HepG2 (cell line): ENCODE measurements at regions not wholly inside any gene's neighbourhood (a gene's known extent, or its start where the extent isn't known, plus 50 kb on each side); places are given as distances from the start of the nearest gene placed in this dataset.

Experiments used
- ATAC-seq: fragments of 200-7000 bp; cut with Tn5 transposase; 3 replicates; pipeline ENCODE4 v1.9.1; 2020; ENCODE audit warnings: mild to moderate bottlenecking, moderate library complexity
- BruUV-seq: library from RNA; stranded (reverse); fragments of 400-500 nt; replicated peaks from 2 replicates; lab custom pipeline; 2021; lab: Mats Ljungman, UMichigan
- CTCF ChIA-PET: fragments of 300-600 bp; formaldehyde crosslinking; extraction: SDS; loops from one replicate; lab custom pipeline; 2021; ENCODE audit warnings: low total read pairs, inconsistent platforms, low intra/inter-chr PET ratio; lab: Yijun Ruan, JAX
- POLR2A ChIA-PET: fragments of 350-600 bp; sonication (Branson Sonifier 250); formaldehyde crosslinking; loops from one replicate; lab custom pipeline; 2020; ENCODE audit warnings: antibody characterized with exemption, inconsistent platforms; lab: Yijun Ruan, JAX
- DNase-seq: peaks from one replicate; pipeline ENCODE4 v3.0.0-alpha.2; 2015; ENCODE audit warnings: low spot score
- FAIRE-seq: peaks from 3 replicates; lab custom pipeline; 2011; peaks lifted over from hg19 to GRCh38; lab: Jason Lieb, UNC
- H2AFZ ChIP-seq: one replicate; pipeline ENCODE4 v1.6.1; 2011; ENCODE audit warnings: low read length, inconsistent platforms
- H3K27ac ChIP-seq: fragments of 300-600 bp; 3 replicates; pipeline ENCODE4 v1.8.0; 2011; ENCODE audit warnings: mixed run types, mild to moderate bottlenecking, mixed read lengths, low read length, inconsistent platforms; ENCODE audit not compliant: insufficient read depth; ENCODE audit errors: extremely low read length
- H3K27me3 ChIP-seq, 2 experiments: fragments of 200-600 bp in 1 of 2; 2 replicates in 1 of 2; 3 replicates in 1 of 2; pipeline versions ENCODE4 v1.6.0 to v1.8.0; 2011; ENCODE audit warnings: low read length in 2 of 2, mild to moderate bottlenecking in 2 of 2, moderate library complexity in 2 of 2, inconsistent platforms in 1 of 2; ENCODE audit not compliant: insufficient read depth in 2 of 2, control insufficient read depth in 1 of 2
- H3K36me3 ChIP-seq, 2 experiments: fragments of 200-600 bp in 1 of 2; replicated peaks in 1 of 2; 2 replicates in 1 of 2; 3 replicates in 1 of 2; pipeline versions ENCODE4 v1.5.1 to v1.8.0; 2011; ENCODE audit warnings: low read length in 2 of 2, inconsistent platforms in 1 of 2; ENCODE audit not compliant: insufficient read depth in 2 of 2, control insufficient read depth in 1 of 2
- H3K4me1 ChIP-seq: 2 replicates; pipeline ENCODE4 v1.5.1; 2012; ENCODE audit warnings: low read length, inconsistent platforms; ENCODE audit not compliant: insufficient read depth
- H3K4me2 ChIP-seq: 2 replicates; pipeline ENCODE4 v1.6.0; 2011; ENCODE audit warnings: low read depth, low read length, inconsistent platforms
- H3K4me3 ChIP-seq, 3 experiments: fragments of 200-600 bp in 1 of 3; sonication (generic), shearing (Covaris generic) in 1 of 3; replicated peaks in 1 of 3; 2 replicates each; pipeline ENCODE4 v1.5.1; 2011 to 2016; ENCODE audit warnings: low read length in 3 of 3, inconsistent platforms in 2 of 3, low read depth in 2 of 3, mild to moderate bottlenecking in 2 of 3, control low read depth in 1 of 3, mixed read lengths in 1 of 3; ENCODE audit not compliant: insufficient read depth in 1 of 3
- H3K79me2 ChIP-seq: one replicate; pipeline ENCODE4 v1.6.1; 2011; ENCODE audit warnings: low read length, inconsistent platforms; ENCODE audit not compliant: insufficient read depth
- H3K9ac ChIP-seq: 2 replicates; pipeline ENCODE4 v1.6.0; 2011; ENCODE audit warnings: mild to moderate bottlenecking, low read depth, low read length, inconsistent platforms; ENCODE audit not compliant: insufficient read depth
- H3K9me3 ChIP-seq: 2 replicates; pipeline ENCODE4 v1.5.1; 2012; ENCODE audit warnings: mild to moderate bottlenecking, low read length
- H4K20me1 ChIP-seq: 2 replicates; pipeline ENCODE4 v1.6.0; 2011; ENCODE audit warnings: inconsistent platforms, mild to moderate bottlenecking, low read length, moderate library complexity; ENCODE audit not compliant: insufficient read depth
- CENPBD1 ChIP-seq: sonication (generic); formaldehyde crosslinking; IDR thresholded peaks from 2 replicates; pipeline ENCODE4 v1.8.0; 2022; ENCODE audit warnings: missing genetic modification reagents, low read depth, mild to moderate bottlenecking, borderline replicate concordance
- CHD4 ChIP-seq: fragments of 200-600 bp; sonication (generic); IDR thresholded peaks from 2 replicates; pipeline ENCODE4 v1.7.0; 2017; ENCODE audit warnings: mild to moderate bottlenecking, low read length, borderline replicate concordance
- FIP1L1 ChIP-seq: fragments of 200-400 bp; formaldehyde crosslinking; IDR thresholded peaks from 2 replicates; pipeline ENCODE4 v1.6.1; 2018; ENCODE audit warnings: low read depth, mild to moderate bottlenecking, low read length, moderate library complexity, borderline replicate concordance; ENCODE audit not compliant: insufficient read depth
- JUN ChIP-seq: sonication (generic); formaldehyde crosslinking; IDR thresholded peaks from 2 replicates; pipeline ENCODE4 v1.4.0; 2020; ENCODE audit warnings: mild to moderate bottlenecking, missing genetic modification reagents
- KLF16 ChIP-seq, 2 experiments: sonication (generic) in 1 of 2; formaldehyde crosslinking in 1 of 2; IDR thresholded peaks; 2 replicates each; pipeline versions ENCODE4 v1.6.1 to v1.8.0; 2016 to 2023; ENCODE audit warnings: missing genetic modification reagents in 2 of 2, missing compliant biosample characterization in 1 of 2
- MEF2D ChIP-seq: sonication (generic); formaldehyde crosslinking; IDR thresholded peaks from 2 replicates; pipeline ENCODE4 v1.5.1; 2020; ENCODE audit warnings: mild to moderate bottlenecking, missing genetic modification reagents
- NCOA2 ChIP-seq: sonication (generic); formaldehyde crosslinking; IDR thresholded peaks from 2 replicates; pipeline ENCODE4 v1.8.0; 2022; ENCODE audit warnings: inconsistent platforms
- NPAS2 ChIP-seq: sonication (generic); formaldehyde crosslinking; IDR thresholded peaks from 2 replicates; pipeline ENCODE4 v1.8.0; 2022; ENCODE audit warnings: mild to moderate bottlenecking, missing genetic modification reagents, borderline replicate concordance
- SOX13 ChIP-seq, 3 experiments: fragments of 450-650 bp in 1 of 3; sonication (generic) in 1 of 3; formaldehyde crosslinking in 1 of 3; IDR thresholded peaks in 2 of 3; conservative IDR thresholded peaks in 1 of 3; 2 replicates each; pipeline versions ENCODE4 v1.5.0 to v1.6.1; 2016 to 2020; ENCODE audit warnings: antibody characterized with exemption in 1 of 3, mild to moderate bottlenecking in 1 of 3, missing compliant biosample characterization in 1 of 3, missing genetic modification reagents in 1 of 3, moderate library complexity in 1 of 3
- TGIF2 ChIP-seq: IDR thresholded peaks from 2 replicates; pipeline ENCODE4 v1.6.1; 2016; ENCODE audit warnings: control low read depth, missing compliant biosample characterization
- ZBTB3 ChIP-seq: sonication (generic); formaldehyde crosslinking; IDR thresholded peaks from 2 replicates; pipeline ENCODE4 v1.4.0; 2020; ENCODE audit warnings: low read depth, mild to moderate bottlenecking, moderate library complexity, missing genetic modification reagents, borderline replicate concordance
- ZNF317 ChIP-seq: sonication (generic); formaldehyde crosslinking; IDR thresholded peaks from 2 replicates; pipeline ENCODE4 v1.5.0; 2020; ENCODE audit warnings: mild to moderate bottlenecking, missing genetic modification reagents
- ZNF558 ChIP-seq: sonication (generic); formaldehyde crosslinking; IDR thresholded peaks from 2 replicates; pipeline ENCODE4 v1.9.0; 2022; ENCODE audit warnings: mild to moderate bottlenecking, missing genetic modification reagents, borderline replicate concordance
- ZNF614 ChIP-seq: IDR thresholded peaks from 2 replicates; pipeline ENCODE4 v1.6.1; 2018; ENCODE audit warnings: missing biosample characterization, missing genetic modification reagents, inconsistent platforms, borderline replicate concordance
- ZNF790 ChIP-seq: sonication (generic); formaldehyde crosslinking; IDR thresholded peaks from 2 replicates; pipeline ENCODE4 v1.8.0; 2022; ENCODE audit warnings: missing genetic modification reagents, mild to moderate bottlenecking, borderline replicate concordance
- WGBS: methylation state at CpG from one replicate; pipeline ENCODE4 v1.1.6; 2017; ENCODE audit warnings: low lambda C conversion rate; 5-methylcytosine and 5-hydroxymethylcytosine counted together
- in situ Hi-C: cut with HindIII; loops from 2 replicates; pipeline ENCODE4 v1.10.0; 2017; ENCODE audit warnings: low pct_unique_long_range_greater_than_20kb; ENCODE audit not compliant: extremely low pct_ligation_motif_present
- intact Hi-C: fragments of 100-400 bp; cut with micrococcal nuclease; formaldehyde crosslinking; loops from one replicate; pipeline ENCODE4 v1.10.0; 2022; ENCODE audit not compliant: unreplicated experiment
- TF ChIP-seq, protein P1 (sequence below): IDR thresholded peaks from 2 replicates; pipeline ENCODE4 v1.6.1; 2018; ENCODE audit warnings: missing genetic modification reagents
- TF ChIP-seq, protein P2 (sequence below): sonication (generic); formaldehyde crosslinking; IDR thresholded peaks from 2 replicates; pipeline ENCODE4 v1.4.0; 2020; ENCODE audit warnings: missing genetic modification reagents, mild to moderate bottlenecking, borderline replicate concordance

- ATAC-seq, result no peak
- FAIRE-seq, result no peak
- no peak overlapping the region for H3K27ac ChIP-seq
- no peaks in the 10 kb centered on the region for H3K79me2 ChIP-seq
- in situ Hi-C loops (no loop called here), intact Hi-C loops (no loop called here)
- no peaks in the 10 kb centered on the region for H3K36me3 ChIP-seq
- no peak overlapping the region for H3K9ac ChIP-seq
- H3K9me3 ChIP-seq, result no peaks in the 10 kb centered on the region
- H3K27me3 ChIP-seq, result peaks cover 0 to 2% of the 10 kb centered on the region in 2 experiments; a peak in 1 of 5 replicates
- TF ChIP-seq SOX13 (IDR thresholded peaks at IDR 0.05) (no peak), SOX13 (CRISPR knock-in tag; conservative IDR thresholded peaks at IDR 0.05 in 1 of 2, IDR thresholded peaks at IDR 0.05 in 1 of 2) (no peak), NCOA2 (CRISPR knock-in tag) (no peak), ZNF790 (CRISPR knock-in tag) (no peak), MEF2D (CRISPR knock-in tag) (no peak), ZNF614 (CRISPR knock-in tag) (no peak), FIP1L1 (no peak), JUN (no peak), TGIF2 (CRISPR knock-in tag) (no peak), KLF16 (CRISPR knock-in tag; IDR thresholded peaks at IDR 0.05) (no peak), CHD4 (no peak), ZBTB3 (CRISPR knock-in tag) (no peak), ZNF558 (no peak), ZNF317 (CRISPR knock-in tag) (no peak), NPAS2 (CRISPR knock-in tag) (no peak), CENPBD1 (CRISPR knock-in tag) (no peak)
- TF ChIP-seq, protein P1, sequence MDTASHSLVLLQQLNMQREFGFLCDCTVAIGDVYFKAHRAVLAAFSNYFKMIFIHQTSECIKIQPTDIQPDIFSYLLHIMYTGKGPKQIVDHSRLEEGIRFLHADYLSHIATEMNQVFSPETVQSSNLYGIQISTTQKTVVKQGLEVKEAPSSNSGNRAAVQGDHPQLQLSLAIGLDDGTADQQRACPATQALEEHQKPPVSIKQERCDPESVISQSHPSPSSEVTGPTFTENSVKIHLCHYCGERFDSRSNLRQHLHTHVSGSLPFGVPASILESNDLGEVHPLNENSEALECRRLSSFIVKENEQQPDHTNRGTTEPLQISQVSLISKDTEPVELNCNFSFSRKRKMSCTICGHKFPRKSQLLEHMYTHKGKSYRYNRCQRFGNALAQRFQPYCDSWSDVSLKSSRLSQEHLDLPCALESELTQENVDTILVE, result no peak
- TF ChIP-seq, protein P2, sequence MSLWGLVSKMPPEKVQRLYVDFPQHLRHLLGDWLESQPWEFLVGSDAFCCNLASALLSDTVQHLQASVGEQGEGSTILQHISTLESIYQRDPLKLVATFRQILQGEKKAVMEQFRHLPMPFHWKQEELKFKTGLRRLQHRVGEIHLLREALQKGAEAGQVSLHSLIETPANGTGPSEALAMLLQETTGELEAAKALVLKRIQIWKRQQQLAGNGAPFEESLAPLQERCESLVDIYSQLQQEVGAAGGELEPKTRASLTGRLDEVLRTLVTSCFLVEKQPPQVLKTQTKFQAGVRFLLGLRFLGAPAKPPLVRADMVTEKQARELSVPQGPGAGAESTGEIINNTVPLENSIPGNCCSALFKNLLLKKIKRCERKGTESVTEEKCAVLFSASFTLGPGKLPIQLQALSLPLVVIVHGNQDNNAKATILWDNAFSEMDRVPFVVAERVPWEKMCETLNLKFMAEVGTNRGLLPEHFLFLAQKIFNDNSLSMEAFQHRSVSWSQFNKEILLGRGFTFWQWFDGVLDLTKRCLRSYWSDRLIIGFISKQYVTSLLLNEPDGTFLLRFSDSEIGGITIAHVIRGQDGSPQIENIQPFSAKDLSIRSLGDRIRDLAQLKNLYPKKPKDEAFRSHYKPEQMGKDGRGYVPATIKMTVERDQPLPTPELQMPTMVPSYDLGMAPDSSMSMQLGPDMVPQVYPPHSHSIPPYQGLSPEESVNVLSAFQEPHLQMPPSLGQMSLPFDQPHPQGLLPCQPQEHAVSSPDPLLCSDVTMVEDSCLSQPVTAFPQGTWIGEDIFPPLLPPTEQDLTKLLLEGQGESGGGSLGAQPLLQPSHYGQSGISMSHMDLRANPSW (CRISPR knock-in tag), result no peak
- ChIA-PET CTCF (no interaction called here), POLR2A (no interaction called here)
- no peak overlapping the region for H2AFZ ChIP-seq
- H3K4me2 ChIP-seq, result no peak overlapping the region
- no TSS peak for BruUV-seq
- H3K4me3 ChIP-seq, result no peak overlapping the region
- H3K4me1 ChIP-seq, result peaks cover 1% of the 10 kb centered on the region; the same call in 1 of the 2 replicates
- 3% methylated on average over 2 of the region's 2 CpGs for WGBS
- DNase-seq, result no peak
- no peaks in the 10 kb centered on the region for H4K20me1 ChIP-seq
Measured at GRCh38 chr13:34886121-34886875, 55.8 kb upstream of the NBEA start.
